Myocyte (in vitro differentiated cells): ENCODE measurements at regions not wholly inside any gene's neighbourhood (a gene's known extent, or its start where the extent isn't known, plus 50 kb on each side); places are given as distances from the start of the nearest gene placed in this dataset.

Experiments
- DNase-seq: peaks from one replicate; pipeline ENCODE4 v3.0.0-alpha.2; 2012; ENCODE audit warnings: low read depth

DNA sequence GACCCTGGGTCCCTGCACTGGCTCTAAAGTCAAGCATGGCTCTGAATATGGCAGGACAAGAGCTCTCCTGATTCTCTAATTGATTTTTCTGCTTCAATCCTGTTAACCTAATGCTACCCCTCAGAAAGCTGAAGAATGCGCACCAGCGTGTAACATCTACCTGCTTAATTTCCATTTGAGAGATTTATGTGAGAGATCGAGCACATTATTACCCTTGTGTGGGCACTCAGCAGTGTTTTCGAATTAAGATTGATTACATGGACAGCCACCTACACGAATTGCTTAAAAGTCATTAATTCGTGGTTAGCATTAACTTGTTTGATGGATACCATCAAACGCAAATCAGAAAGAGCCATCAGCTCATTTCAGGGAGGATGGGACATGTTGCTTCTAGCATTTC lies 88.7 kb upstream of the PLPP4 start:
- DNase-seq = no peak

DNA sequence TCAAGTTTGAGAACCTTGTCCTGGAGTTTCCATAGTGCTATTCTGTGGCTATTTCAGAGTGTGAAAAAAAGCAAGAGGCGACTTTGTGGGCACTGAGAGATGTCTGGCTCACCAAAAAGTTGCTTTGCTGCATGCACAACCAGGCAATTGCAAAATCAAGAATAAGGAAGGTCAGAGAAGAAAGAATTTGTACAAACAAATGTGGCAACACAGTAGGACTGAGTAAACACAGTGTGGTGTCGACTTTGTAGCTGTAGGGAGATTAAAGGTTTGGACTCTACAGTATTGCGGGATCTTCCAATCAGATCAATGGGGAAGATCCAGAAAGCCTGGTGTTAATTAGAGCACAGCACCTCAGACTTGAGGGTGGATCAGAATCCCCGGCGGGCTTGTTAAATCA lies 88.1 kb upstream of the PLPP4 start:
- DNase-seq = no peak

DNA sequence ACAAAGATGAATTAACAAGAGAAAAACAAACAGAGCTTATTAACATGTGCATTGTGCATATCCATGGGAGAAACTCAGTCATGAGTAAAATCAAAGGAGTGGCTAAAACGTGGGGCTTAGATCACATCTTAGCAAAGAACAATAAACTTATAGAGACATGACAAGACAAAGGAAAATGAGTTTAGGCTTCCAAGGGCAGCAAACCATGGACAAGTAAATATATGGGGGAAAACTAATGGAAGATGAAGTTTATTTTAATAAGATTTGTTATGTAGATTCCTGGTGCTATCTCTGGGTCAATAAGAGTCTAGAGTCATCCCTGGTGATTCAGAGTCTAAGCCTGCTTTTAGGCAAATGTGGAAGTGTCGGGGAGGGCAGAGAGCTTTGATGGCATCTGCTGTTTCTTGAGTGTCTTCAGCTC lies 87.2 kb upstream of the PLPP4 start:
- DNase-seq = no peak

DNA sequence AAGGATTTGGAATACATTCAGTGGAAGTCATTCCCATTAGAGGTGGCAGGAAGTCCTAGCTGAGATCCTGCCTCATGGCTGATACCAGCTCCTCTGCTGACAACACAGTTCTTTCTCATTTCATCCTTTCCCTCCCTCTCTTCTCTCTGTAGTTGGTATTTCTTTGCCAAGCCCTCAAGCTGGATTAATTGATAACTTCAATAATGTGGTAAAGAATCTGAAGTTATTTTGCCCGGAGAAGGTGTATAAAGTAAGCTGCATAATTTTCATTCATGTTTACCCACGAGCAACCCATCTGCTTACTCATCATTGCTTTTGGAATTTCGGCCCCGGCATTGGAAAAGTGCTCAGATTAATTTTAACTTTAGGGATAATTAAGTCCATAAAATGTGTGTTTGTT lies 85.2 kb upstream of the PLPP4 start:
- no peak for DNase-seq

DNA sequence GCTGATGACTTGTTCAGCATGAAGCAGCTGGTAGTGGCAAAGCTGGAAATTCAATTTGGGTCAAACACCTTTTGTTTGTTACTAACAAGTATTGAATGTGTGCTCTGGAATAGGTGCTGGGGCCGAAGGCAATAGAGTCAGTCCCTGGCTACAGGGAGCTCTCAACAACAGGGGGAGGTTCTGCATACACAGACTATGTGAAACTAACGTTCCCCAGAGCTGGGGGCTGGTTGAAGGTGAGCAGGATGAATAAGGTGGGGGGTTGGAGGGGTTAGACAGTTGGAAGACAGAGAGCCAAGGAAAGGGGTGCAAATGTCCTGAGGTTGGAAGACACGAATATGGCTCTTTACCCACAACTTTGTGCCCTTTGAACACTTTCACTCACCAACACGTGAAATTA lies 84.1 kb upstream of the PLPP4 start:
- no peak for DNase-seq

DNA sequence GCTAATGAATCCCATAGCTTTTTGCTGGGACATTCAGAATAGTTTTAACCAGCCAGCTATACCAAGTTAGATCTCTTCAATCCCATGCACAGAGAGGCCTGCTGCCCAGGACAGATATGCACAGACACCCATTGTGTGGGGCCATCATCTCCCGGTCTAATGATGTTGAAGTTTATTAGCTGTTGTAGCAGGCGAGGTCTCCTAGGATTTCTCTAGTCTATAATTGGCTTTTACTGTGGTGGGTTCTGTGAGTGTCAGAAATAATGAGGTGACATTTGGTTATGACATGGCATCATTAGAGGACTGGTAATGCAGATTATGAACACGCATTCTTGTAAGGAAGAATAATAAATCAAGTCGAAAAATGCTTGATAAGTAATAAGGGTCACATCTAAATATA lies 81.4 kb upstream of the PLPP4 start:
- DNase-seq = no peak

DNA sequence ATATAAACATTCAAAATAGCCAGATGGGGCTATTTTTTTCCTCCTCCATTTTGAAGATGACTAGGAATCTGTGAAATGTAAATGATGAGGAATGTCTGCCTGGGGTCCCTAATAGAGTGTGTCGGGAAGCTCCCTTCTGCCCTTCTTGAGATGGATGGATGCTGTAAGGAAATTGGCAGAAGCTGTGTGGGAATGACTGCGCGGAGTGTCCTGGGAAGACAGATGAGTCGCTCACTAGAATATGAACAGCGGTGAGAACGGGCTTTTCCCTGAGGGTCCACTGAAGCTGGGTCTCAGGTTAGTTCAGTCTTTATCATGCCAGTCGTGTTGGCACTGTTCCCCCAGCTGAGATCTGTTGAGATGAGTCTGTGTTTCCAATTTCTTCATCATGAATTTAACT lies 75.1 kb upstream of the PLPP4 start:
- DNase-seq = no peak

DNA sequence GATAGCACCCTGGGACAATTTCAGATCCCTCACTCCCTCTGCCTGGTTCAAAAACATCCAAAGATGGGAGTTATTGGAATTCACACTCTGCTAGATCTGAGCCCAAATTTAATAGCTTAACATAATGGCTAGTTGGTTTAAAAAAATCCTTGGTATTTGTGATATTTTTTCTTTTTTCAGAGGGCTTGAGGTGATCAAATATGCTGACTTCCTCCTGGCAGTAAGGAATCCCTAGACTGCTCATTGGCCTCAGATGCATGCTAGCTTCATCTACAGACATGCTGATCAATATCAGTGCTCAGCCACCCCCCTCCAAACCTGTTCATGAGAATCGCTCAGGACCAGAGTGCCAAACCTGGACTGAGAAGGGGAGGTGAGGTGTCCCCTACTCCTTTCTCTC lies 74.7 kb upstream of the PLPP4 start:
- DNase-seq = no peak

DNA sequence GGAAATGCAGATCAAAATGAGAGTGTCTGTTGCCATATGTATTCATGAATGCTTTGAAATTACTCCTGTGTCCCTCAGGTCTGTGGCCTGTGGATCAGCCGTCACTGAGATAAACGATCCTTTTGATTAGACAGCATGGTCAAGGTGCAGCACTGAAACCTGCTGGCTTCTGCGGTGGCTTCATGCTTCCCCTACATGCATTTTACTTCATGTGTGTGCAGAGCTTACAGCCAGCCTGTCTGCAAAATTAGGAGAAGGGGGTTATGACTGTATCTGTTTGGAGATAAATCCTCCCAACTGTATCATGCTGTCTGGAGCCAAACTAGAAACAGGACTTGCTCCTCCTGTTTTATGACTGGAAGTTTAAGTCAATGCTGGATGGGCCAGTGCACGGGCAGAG lies 71.0 kb upstream of the PLPP4 start:
- no peak for DNase-seq

DNA sequence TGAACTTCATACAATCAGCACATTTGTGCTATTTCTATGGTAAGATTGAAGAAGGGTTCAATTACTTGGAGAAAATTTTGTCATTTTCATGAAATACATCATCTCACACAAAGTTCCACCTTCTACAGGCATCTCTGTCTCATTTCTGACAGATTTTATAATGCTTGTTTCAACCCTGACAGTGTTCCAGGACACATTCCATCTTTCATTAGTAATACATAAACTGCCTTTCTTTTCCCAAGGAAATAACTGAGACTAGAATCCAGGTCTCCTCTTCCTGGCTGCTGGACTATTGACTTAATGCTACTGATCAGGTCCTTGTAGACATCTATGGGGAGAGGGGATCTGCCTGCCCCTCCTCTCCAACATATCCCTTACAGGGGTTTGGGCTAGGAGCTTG lies 70.1 kb upstream of the PLPP4 start:
- no peak for DNase-seq

DNA sequence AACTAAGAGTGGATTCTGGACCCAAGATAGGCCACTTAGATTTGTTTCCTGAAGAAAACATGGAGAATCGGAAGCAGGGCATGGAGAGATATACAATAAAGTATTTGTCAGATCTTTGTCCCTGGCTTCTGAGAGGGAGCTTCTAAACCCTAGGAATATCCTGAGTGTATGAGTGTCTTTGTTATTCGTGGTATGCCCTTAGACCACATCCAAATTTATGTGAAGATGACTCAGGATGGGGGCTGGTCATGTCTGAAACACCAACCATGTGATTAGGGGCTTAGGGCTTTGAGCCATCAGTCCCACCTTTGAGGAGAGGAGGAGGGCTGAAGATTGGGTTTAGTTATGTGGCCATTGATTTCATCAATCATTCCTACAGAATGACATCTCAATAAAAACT lies 69.7 kb upstream of the PLPP4 start:
- DNase-seq = peak; percentile 27

DNA sequence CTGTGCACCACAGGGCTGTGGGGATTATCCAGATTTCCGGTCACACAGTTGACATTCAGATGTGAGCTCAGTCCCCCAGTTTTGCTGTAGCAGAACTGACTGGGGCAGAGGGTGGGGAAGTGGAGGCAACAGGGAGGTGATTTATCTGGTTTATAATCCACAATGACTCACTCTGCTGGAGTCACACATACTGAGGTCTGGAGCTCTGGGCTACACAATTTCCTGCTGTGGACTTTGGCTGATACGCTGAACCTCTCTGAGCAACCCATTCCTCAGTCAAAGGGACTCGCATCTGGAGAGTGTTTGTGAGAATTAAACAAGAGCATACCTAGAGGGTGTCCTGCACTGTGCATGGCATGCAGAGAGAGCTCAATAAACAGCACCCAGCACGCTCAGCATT lies 64.8 kb upstream of the PLPP4 start:
- DNase-seq = no peak

DNA sequence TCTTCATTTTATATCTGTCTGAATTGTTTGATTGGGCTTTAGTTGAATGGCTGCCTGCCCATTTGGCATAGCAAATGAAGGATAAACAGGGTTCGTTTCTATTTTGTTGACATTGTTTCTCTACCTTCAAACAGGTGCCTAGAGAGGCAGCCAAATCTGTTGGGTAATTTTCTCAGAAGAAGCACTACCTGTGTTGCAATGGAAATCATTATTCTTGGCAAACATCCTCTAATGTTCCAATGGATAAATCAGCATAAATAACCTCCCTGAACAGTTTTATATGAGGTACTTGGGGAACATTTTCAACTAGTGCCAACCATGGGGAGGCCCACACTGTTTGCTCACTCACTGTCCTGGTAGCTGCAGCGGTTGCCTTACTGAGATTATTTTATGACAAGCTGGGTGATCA lies 64.4 kb upstream of the PLPP4 start:
- no peak for DNase-seq

DNA sequence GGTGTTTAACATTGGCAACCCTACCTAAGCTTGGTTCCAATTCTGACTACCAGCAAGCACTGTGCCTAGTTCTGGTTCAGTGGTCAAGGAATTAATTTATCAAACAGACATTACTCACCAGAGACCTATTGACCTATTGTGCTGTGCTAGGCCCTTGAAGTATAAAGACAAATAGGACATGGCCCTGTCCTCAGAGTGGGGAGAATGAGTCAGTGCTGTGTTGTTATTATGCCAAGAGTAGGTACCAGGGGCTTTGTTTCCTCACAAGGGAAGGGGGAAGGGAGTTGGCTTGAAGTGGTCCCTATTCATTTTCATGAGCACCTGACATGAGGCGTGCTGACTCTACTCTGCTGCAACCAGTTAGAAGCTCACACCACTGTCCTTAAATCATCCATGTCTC lies 62.6 kb upstream of the PLPP4 start:
- DNase-seq = no peak

DNA sequence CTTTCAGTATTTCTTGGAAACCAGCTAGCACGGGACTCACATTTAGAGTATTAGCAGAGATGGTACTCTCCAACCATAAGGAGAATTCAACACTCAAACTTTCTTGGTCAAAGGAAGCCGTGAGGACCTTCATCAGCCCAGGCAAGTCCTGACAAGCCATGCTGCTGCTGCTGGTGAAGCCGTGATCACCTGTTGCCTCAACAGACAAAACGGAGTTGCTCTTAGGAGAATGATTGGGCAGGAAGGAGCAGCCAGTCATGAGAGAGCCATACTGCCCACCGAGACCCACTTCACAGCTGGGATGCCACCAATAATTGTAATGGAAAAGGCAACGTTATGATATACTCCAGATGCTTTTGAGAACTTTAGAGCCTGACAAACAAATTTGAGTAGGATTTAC lies 60.8 kb upstream of the PLPP4 start:
- no peak for DNase-seq

DNA sequence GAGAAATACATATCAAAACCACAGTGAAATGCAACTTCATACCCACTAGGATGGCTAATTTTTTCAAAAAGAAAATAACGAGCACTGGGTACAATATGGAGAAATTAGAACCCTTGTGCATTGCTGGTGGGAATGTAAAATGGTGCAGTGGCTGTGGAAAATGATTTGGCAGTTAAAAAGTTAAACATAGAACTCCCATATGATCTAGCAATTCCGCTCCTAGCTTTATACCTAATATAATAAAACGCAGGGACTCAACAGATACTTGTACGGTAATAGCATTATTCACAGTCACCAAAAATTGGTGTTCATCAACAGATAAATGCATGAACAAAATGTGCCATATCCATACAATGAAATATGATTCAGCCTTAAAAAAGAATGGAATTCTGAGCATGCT lies 58.8 kb upstream of the PLPP4 start:
- no peak for DNase-seq

DNA sequence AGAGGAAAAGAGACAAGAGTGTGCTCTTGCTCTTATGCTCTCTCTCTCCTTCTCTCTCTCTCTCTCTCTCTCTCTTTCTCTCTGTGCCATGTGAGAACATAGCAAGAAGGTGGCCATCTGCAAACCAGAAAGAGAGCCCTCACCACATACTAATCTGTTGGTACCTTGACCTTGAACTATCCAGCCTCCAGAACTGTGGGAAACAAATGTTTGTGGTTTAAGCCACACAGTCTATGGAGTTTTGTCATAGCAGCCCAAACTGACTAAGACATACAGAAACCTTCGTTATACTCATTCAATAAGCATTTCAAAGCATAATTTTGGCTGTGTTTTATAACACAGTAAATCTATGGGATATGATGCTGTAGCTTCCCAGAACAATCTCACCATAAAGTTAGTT lies 56.4 kb upstream of the PLPP4 start:
- DNase-seq = peak; percentile 5

DNA sequence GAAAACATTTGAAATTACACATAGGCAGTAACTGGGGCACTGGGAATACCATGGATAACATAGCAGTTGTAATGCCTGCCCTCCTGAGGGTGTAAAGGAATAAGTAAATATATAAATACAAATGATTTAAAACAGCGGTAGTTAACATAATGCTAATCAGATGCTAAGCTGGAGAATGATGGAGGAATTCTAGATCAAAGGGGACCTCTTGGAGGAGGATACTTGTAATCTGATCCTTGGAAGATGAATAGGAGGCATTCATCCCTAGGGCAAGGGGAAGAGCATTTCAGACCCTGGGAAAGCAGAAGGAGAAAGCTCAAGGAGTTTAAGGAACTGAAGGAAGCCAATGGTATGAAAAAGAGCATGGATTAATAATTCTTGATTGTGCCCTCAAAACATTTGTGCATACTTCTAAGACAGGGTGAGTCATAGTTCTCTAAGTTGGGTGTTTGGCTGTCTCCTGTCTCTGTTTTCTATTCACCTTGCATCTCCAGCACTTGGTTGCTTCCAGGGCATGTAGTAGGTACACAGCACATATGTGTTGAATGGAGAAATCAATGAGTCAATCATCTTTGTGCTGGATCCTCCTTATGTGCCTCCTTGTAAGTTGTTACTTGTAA lies 54.8 kb upstream of the PLPP4 start:
- no peak for DNase-seq

DNA sequence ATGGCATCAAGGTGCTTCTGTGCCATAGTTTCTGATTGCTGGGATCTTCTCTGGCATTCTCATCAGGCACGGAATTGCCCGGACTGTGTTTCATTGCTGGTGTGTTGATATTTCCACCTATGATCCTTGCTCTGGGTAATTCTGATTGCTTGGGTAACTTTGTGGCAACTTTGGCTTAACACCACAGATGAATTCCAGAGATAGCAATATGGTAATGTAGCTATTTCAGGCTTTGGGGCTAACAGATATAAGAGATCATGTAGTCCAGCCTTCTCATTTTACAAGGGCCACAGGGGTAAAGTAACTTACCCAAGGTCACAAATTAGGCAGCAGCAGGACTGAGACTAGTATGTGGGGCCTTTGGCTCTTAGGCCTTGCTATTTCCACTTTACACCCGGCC lies 53.9 kb upstream of the PLPP4 start:
- peak; percentile 56 for DNase-seq

DNA sequence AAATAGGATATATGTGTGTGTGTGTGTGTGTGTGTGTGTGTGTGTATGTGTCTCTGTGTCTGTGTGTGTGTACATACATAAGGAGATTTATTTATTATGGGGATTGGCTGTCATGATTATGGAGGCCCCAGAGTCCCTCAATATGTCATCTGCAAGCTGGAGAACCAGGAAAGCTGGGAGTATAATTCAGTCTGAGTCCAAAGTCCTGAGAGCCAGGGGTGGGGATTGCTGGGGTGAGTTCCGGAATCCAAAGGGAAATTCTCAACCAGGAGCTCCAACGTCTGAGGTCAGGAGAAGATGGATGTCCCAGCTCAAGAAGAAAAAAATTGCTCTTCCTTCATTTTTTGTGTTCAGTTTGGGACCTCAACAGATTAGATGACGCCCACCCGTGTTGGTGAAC lies 50.7 kb upstream of the PLPP4 start:
- no peak for DNase-seq
